IMR-90 (cell line): ENCODE measurements at regions not wholly inside any gene's neighbourhood (a gene's known extent, or its start where the extent isn't known, plus 50 kb on each side); places are given as distances from the start of the nearest gene placed in this dataset.

Experiments
- ATAC-seq: fragments of 200-7000 bp; cut with Tn5 transposase; 2 replicates; pipeline ENCODE4 v1.9.1; 2020; ENCODE audit warnings: low read depth, mild to moderate bottlenecking, moderate library complexity
- BruUV-seq: library from RNA; stranded (reverse); fragments of 400-500 nt; replicated peaks from 2 replicates; lab custom pipeline; 2021; lab: Mats Ljungman, UMichigan
- CTCF ChIA-PET: fragments of 300-600 bp; formaldehyde crosslinking; extraction: SDS; loops from one replicate; lab custom pipeline; 2021; ENCODE audit warnings: antibody characterized with exemption; lab: Yijun Ruan, JAX
- POLR2A ChIA-PET: fragments of 300-600 bp; sonication (Branson Sonifier 250); formaldehyde crosslinking; loops from one replicate; lab custom pipeline; 2022; ENCODE audit warnings: antibody characterized with exemption; ENCODE audit not compliant: unreplicated experiment; lab: Charles Lee
- DNase-seq: peaks from one replicate; pipeline ENCODE4 v3.0.0; 2013
- H2AFZ ChIP-seq: replicated peaks from 2 replicates; pipeline ENCODE3; 2013; ENCODE audit warnings: low read length, mild to moderate bottlenecking; ENCODE audit not compliant: poor library complexity
- H2AK5ac ChIP-seq: 2 replicates; pipeline ENCODE4 v1.6.1; 2013; ENCODE audit warnings: low read depth, low read length, inconsistent platforms
- H2AK9ac ChIP-seq: replicated peaks from 2 replicates; pipeline ENCODE3; 2013; ENCODE audit warnings: mild to moderate bottlenecking, low read depth, low read length, moderate library complexity; ENCODE audit not compliant: poor library complexity
- H2BK120ac ChIP-seq: 2 replicates; pipeline ENCODE4 v1.6.1; 2013; ENCODE audit warnings: low read depth, low read length, inconsistent platforms
- H2BK15ac ChIP-seq: 3 replicates; pipeline ENCODE4 v1.6.1; 2013; ENCODE audit warnings: low read depth, low read length, inconsistent platforms
- H2BK20ac ChIP-seq: 2 replicates; pipeline ENCODE4 v1.6.1; 2013; ENCODE audit warnings: low read depth, mild to moderate bottlenecking, inconsistent platforms, low read length, moderate library complexity
- H2BK5ac ChIP-seq: 2 replicates; pipeline ENCODE4 v1.6.1; 2013; ENCODE audit warnings: mild to moderate bottlenecking, low read depth, low read length, inconsistent platforms; ENCODE audit not compliant: poor library complexity, severe bottlenecking
- H3K14ac ChIP-seq: replicated peaks from 2 replicates; pipeline ENCODE4 v1.6.1; 2013; ENCODE audit warnings: low read depth, low read length, inconsistent platforms
- H3K18ac ChIP-seq: 2 replicates; pipeline ENCODE4 v1.6.1; 2013; ENCODE audit warnings: low read depth, low read length, control low read depth
- H3K23ac ChIP-seq: 2 replicates; pipeline ENCODE4 v1.6.1; 2013; ENCODE audit warnings: low read depth, low read length, inconsistent platforms
- H3K27ac ChIP-seq: 2 replicates; pipeline ENCODE4 v1.5.1; 2013; ENCODE audit warnings: mild to moderate bottlenecking, control low read depth, low read length; ENCODE audit not compliant: insufficient read depth
- H3K27me3 ChIP-seq: 2 replicates; pipeline ENCODE4 v1.6.1; 2013; ENCODE audit warnings: low read length; ENCODE audit not compliant: control insufficient read depth, insufficient read depth
- H3K36me3 ChIP-seq: 2 replicates; pipeline ENCODE4 v1.6.1; 2013; ENCODE audit warnings: low read length, mixed read lengths; ENCODE audit not compliant: control insufficient read depth, insufficient read depth
- H3K4ac ChIP-seq: 2 replicates; pipeline ENCODE4 v1.6.1; 2013; ENCODE audit warnings: low read depth, low read length, inconsistent platforms
- H3K4me1 ChIP-seq: 2 replicates; pipeline ENCODE4 v1.6.1; 2013; ENCODE audit warnings: low read length, mixed read lengths; ENCODE audit not compliant: control insufficient read depth, insufficient read depth
- H3K4me2 ChIP-seq: 2 replicates; pipeline ENCODE4 v1.6.1; 2013; ENCODE audit warnings: low read depth, mild to moderate bottlenecking, control low read depth, low read length, moderate library complexity
- H3K4me3 ChIP-seq: 2 replicates; pipeline ENCODE4 v1.5.1; 2013; ENCODE audit warnings: low read depth, mild to moderate bottlenecking, control low read depth, low read length, moderate library complexity; ENCODE audit not compliant: insufficient read depth
- H3K56ac ChIP-seq: 2 replicates; pipeline ENCODE4 v1.6.1; 2013; ENCODE audit warnings: low read length, inconsistent platforms; ENCODE audit not compliant: insufficient read depth; ENCODE audit errors: extremely low read depth
- H3K79me1 ChIP-seq, 2 experiments: 2 replicates each; pipeline ENCODE4 v1.6.1; 2013; ENCODE audit warnings: low read length in 2 of 2, inconsistent platforms in 1 of 2, low read depth in 1 of 2
- H3K9ac ChIP-seq: 2 replicates; pipeline ENCODE4 v1.6.1; 2013; ENCODE audit warnings: low read depth, low read length, control low read depth
- H3K9me1 ChIP-seq: 2 replicates; pipeline ENCODE4 v1.6.1; 2013; ENCODE audit warnings: low read length, inconsistent platforms; ENCODE audit not compliant: insufficient read depth
- H3K9me3 ChIP-seq: 2 replicates; pipeline ENCODE4 v1.6.1; 2013; ENCODE audit warnings: low read length; ENCODE audit not compliant: control insufficient read depth, insufficient read depth
- H4K20me1 ChIP-seq: 2 replicates; pipeline ENCODE4 v1.6.1; 2013; ENCODE audit warnings: low read length, inconsistent platforms; ENCODE audit not compliant: insufficient read depth
- H4K5ac ChIP-seq: 2 replicates; pipeline ENCODE4 v1.6.1; 2013; ENCODE audit warnings: mild to moderate bottlenecking, low read depth, low read length, control low read depth
- H4K8ac ChIP-seq, 2 experiments: 2 replicates each; pipeline ENCODE4 v1.6.1; 2013; ENCODE audit warnings: low read depth in 2 of 2, low read length in 2 of 2, control low read depth in 1 of 2, inconsistent platforms in 1 of 2
- H4K91ac ChIP-seq: 2 replicates; pipeline ENCODE4 v1.6.1; 2013; ENCODE audit warnings: low read depth, low read length, inconsistent platforms; ENCODE audit not compliant: insufficient read depth
- CEBPB ChIP-seq: IDR thresholded peaks from 2 replicates; pipeline ENCODE4 v1.6.1; 2012; ENCODE audit warnings: low read depth, low read length, improper control_type of control experiment
- CHD1 ChIP-seq: IDR thresholded peaks from 2 replicates; pipeline ENCODE4 v1.6.1; 2012; ENCODE audit warnings: low read depth, low read length, improper control_type of control experiment
- FOS ChIP-seq: fragments of 150-350 bp; IDR thresholded peaks from 2 replicates; pipeline ENCODE4 v1.6.1; 2016; ENCODE audit warnings: low read depth, low read length
- MAFK ChIP-seq: IDR thresholded peaks from 2 replicates; pipeline ENCODE4 v1.6.1; 2012; ENCODE audit warnings: low read depth, low read length, improper control_type of control experiment
- MAZ ChIP-seq: IDR thresholded peaks from 2 replicates; pipeline ENCODE4 v1.6.1; 2012; ENCODE audit warnings: low read depth, mild to moderate bottlenecking, low read length, improper control_type of control experiment, moderate library complexity, borderline replicate concordance
- MXI1 ChIP-seq: IDR thresholded peaks from 2 replicates; pipeline ENCODE4 v1.6.1; 2012; ENCODE audit warnings: low read depth, mild to moderate bottlenecking, low read length, moderate library complexity, borderline replicate concordance
- NFE2L2 ChIP-seq: fragments of 150-350 bp; IDR thresholded peaks from 2 replicates; pipeline ENCODE4 v1.6.1; 2016; ENCODE audit warnings: low read depth, mild to moderate bottlenecking, low read length
- POLR2A ChIP-seq: IDR thresholded peaks from 2 replicates; pipeline ENCODE4 v1.6.1; 2012; ENCODE audit warnings: mild to moderate bottlenecking, low read depth, low read length
- RAD21 ChIP-seq: IDR thresholded peaks from 2 replicates; pipeline ENCODE4 v1.6.1; 2012; ENCODE audit warnings: low read length, improper control_type of control experiment
- RFX5 ChIP-seq: IDR thresholded peaks from 2 replicates; pipeline ENCODE4 v1.8.0; 2012; ENCODE audit warnings: low read depth, mild to moderate bottlenecking, low read length, moderate library complexity
- SMC3 ChIP-seq: fragments of 150-350 bp; IDR thresholded peaks from 2 replicates; pipeline ENCODE4 v1.6.1; 2016; ENCODE audit warnings: low read depth, mild to moderate bottlenecking, antibody characterized with exemption, low read length, moderate library complexity
- WGBS, 2 experiments: methylation state at CpG; one replicate each; pipeline versions ENCODE4 v1.1.5 to v1.1.7; 2013; ENCODE audit warnings: missing lambda C conversion rate in 2 of 2; ENCODE audit not compliant: insufficient read length in 1 of 2; ENCODE audit errors: extremely low coverage in 2 of 2; 5-methylcytosine and 5-hydroxymethylcytosine counted together
- dilution Hi-C: fragments of 300-500 bp; cut with HindIII; formaldehyde crosslinking; loops from one replicate; pipeline ENCODE4 v1.14.3; 2018; ENCODE audit warnings: low sequenced_read_pairs; ENCODE audit not compliant: unreplicated experiment
- in situ Hi-C: fragments of 300-500 bp; cut with MboI; formaldehyde crosslinking; loops from 3 replicates; pipeline ENCODE4 v1.14.3; 2019; ENCODE audit warnings: low sequenced_read_pairs, inconsistent platforms, mixed read lengths
- intact Hi-C: fragments of 100-400 bp; cut with micrococcal nuclease; formaldehyde crosslinking; loops from 2 replicates; pipeline ENCODE4 v1.10.0; 2022
- TF ChIP-seq, protein P1 (sequence below): fragments of 150-350 bp; IDR thresholded peaks from 2 replicates; pipeline ENCODE4 v1.6.1; 2016; ENCODE audit warnings: low read depth, mild to moderate bottlenecking, low read length, moderate library complexity, borderline replicate concordance
- TF ChIP-seq, protein P2 (sequence below): conservative IDR thresholded peaks from 2 replicates; pipeline ENCODE4 v1.5.1; 2012; ENCODE audit warnings: mild to moderate bottlenecking, low read depth, low read length, improper control_type of control experiment

DNA sequence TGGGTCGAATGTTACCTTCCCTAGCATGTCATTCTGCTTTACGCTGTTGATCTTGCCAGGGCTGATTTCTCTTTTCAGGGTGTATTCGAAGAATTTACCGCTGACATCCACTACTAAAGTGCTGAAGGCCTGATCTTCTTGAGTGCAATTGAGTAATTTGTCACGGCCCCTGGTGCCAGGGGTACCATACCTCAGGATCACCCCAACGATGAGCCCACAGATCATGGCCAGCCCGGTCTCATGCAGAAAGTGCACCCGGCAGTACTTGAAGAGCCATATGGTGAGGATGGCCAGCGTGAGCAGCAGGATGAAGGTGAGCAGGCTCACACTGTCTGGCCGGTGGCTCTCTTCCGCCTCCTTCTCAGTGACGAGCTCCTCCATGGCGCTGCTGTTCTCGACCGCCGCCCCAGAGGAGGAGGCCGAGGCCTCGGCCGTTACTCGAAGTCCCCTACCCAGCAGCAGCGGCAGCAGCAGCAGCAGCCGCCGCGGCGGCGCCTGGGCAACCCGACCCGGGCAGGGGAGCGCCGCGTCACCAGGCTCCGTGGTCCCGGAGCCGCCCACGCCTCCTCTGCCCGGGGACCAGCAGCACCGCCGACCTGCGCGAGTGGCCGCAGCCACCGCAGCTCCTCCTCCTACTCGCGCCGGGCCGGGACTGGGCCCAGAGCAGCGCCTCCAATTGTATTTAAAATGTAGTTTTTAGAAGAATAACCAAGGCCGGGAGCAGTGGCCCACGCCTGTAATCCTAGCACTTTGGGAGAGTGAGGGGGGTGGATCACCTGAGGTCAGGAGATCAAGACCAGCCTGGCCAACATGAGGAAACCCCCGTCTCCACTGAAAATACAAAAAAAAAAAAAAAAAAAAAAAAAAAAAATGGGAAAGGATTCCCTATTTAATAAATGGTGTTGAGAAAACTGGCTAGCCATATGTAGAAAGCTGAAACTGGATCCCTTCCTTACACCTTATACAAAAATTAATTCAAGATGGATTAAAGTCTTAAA is 58.5 kb upstream of the TMPO start:
- Histone ChIP-seq H2BK5ac (no peak overlapping the region), H3K4me1 (peaks cover 2% of the 10 kb centered on the region), H3K27ac (no peak overlapping the region), H3K23ac (no peak overlapping the region), H4K8ac (peak overlapping the region in 1 of 2 experiments; percentile 68; a peak in 2 of 4 replicates), H2BK15ac (no peak overlapping the region), H3K27me3 (no peaks in the 10 kb centered on the region; the same call in 1 of the 2 replicates), H4K91ac (no peak overlapping the region), H3K9ac (peak overlapping the region; percentile 23; the same call in 1 of the 2 replicates), H4K20me1 (no peaks in the 10 kb centered on the region), H3K9me1 (no peaks in the 10 kb centered on the region; the same call in 1 of the 2 replicates), H3K4me2 (peak overlapping the region; percentile 65), H4K5ac (no peak overlapping the region; the same call in 1 of the 2 replicates), H3K14ac (no peak overlapping the region), H3K36me3 (no peaks in the 10 kb centered on the region), H2BK120ac (peak overlapping the region; percentile 1; the same call in 1 of the 2 replicates), H2BK20ac (no peak overlapping the region), H2AK5ac (no peak overlapping the region), H3K9me3 (no peaks in the 10 kb centered on the region), H2AK9ac (peak overlapping the region; percentile 83), H3K18ac (no peak overlapping the region), H3K4ac (no peak overlapping the region), H3K4me3 (peak overlapping the region; percentile 19), H2AFZ (peak overlapping the region; percentile 83), H3K56ac (no peak overlapping the region), H3K79me1 (no peaks in the 10 kb centered on the region)
- no TSS peak for BruUV-seq
- in situ Hi-C loops (no loop called here), dilution Hi-C loops (no loop called here), intact Hi-C loops (no loop called here)
- 0% methylated on average over 3 of the region's 50 CpGs; no CpG with 5 or more reads in 1 of the 2 experiments for WGBS, 2 experiments
- ChIA-PET POLR2A (interaction anchor here (0.6 kb wide), 2 partner anchors 8 to 40 kb away, joined by 7 to 10 read pairs; no protein-coding TSS in a partner anchor), CTCF (no interaction called here)
- ATAC-seq (peak; percentile 95), DNase-seq (peak; percentile 21)
- TF ChIP-seq RAD21 (no peak), MXI1 (no peak), SMC3 (no peak), MAZ (no peak), RFX5 (no peak), CEBPB (no peak), MAFK (no peak), NFE2L2 (no peak), POLR2A (no peak), FOS (no peak), CHD1 (no peak)
- TF ChIP-seq, protein P1, sequence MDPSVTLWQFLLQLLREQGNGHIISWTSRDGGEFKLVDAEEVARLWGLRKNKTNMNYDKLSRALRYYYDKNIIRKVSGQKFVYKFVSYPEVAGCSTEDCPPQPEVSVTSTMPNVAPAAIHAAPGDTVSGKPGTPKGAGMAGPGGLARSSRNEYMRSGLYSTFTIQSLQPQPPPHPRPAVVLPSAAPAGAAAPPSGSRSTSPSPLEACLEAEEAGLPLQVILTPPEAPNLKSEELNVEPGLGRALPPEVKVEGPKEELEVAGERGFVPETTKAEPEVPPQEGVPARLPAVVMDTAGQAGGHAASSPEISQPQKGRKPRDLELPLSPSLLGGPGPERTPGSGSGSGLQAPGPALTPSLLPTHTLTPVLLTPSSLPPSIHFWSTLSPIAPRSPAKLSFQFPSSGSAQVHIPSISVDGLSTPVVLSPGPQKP = no peak
- TF ChIP-seq, protein P2, sequence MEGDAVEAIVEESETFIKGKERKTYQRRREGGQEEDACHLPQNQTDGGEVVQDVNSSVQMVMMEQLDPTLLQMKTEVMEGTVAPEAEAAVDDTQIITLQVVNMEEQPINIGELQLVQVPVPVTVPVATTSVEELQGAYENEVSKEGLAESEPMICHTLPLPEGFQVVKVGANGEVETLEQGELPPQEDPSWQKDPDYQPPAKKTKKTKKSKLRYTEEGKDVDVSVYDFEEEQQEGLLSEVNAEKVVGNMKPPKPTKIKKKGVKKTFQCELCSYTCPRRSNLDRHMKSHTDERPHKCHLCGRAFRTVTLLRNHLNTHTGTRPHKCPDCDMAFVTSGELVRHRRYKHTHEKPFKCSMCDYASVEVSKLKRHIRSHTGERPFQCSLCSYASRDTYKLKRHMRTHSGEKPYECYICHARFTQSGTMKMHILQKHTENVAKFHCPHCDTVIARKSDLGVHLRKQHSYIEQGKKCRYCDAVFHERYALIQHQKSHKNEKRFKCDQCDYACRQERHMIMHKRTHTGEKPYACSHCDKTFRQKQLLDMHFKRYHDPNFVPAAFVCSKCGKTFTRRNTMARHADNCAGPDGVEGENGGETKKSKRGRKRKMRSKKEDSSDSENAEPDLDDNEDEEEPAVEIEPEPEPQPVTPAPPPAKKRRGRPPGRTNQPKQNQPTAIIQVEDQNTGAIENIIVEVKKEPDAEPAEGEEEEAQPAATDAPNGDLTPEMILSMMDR = no peak
